22Rv1 (cell line): ENCODE measurements at regions not wholly inside any gene's neighbourhood (a gene's known extent, or its start where the extent isn't known, plus 50 kb on each side); places are given as distances from the start of the nearest gene placed in this dataset.

Experiments
- CTCF ChIP-seq: fragments of 450-650 bp; IDR thresholded peaks from 2 replicates; pipeline ENCODE4 v1.5.1; 2017; ENCODE audit warnings: mild to moderate bottlenecking
- ZFX ChIP-seq: fragments of 450-650 bp; IDR thresholded peaks from 2 replicates; pipeline ENCODE4 v1.6.1; 2017; ENCODE audit warnings: antibody characterized with exemption, borderline replicate concordance

DNA sequence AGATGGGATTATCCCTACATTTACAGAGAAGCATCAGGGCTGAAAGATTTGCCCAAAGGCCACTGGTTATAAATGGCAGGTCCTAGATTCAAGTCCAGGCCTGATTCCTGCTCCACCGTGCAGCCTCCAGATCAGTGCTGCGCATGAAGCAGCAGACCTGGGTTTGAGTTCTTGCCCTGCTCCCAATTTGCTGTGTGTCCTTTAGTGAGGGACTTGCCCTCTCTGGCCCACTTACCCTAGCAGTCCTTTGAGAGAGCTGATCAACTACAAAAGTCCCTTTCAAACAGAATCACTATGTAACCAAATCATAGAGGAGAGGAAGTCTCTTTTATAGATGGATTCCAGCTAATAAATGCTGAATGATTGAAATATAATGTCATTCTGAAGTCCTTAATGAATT, 200.4 kb downstream of the RAB11FIP4 start:
- no peak for TF ChIP-seq CTCF
- no peak for TF ChIP-seq ZFX
